Vagina (tissue), 2 donors: ENCODE measurements at regions not wholly inside any gene's neighbourhood (a gene's known extent, or its start where the extent isn't known, plus 50 kb on each side); places are given as distances from the start of the nearest gene placed in this dataset.

Experiments
- CTCF ChIP-seq, 3 experiments: fragments of 450-650 bp in 2 of 3; fragments of 200-600 bp in 1 of 3; sonication (generic) in 1 of 3; IDR thresholded peaks; one replicate each; pipeline ENCODE4 v1.5.1; 2017 to 2019; ENCODE audit warnings: antibody characterized with exemption in 3 of 3, mild to moderate bottlenecking in 2 of 3, moderate library complexity in 2 of 3
- POLR2AphosphoS5 ChIP-seq, 2 donors: sonication (generic); formaldehyde crosslinking; IDR thresholded peaks; one replicate each; pipeline ENCODE4 v1.9.0; 2017; ENCODE audit warnings: antibody characterized with exemption in 2 of 2, mild to moderate bottlenecking in 2 of 2, low read depth in 1 of 2; ENCODE audit not compliant: insufficient read depth in 1 of 2

- no peak for TF ChIP-seq CTCF (IDR thresholded peaks at IDR 0.05)
- TF ChIP-seq POLR2AphosphoS5 (IDR thresholded peaks at IDR 0.05; ENCODE audit: insufficient read depth in 1 of 2, low read depth in 1 of 2) = peak in 1 of 2 donors; percentile 41
These were observed 733.0 kb upstream of the KIRREL3 start for GRCh38 chr11:127733552-127733951.
